ENCODE measurements at regions not wholly inside any gene's neighbourhood (a gene's known extent, or its start where the extent isn't known, plus 50 kb on each side); places are given as distances from the start of the nearest gene placed in this dataset.

GRCh38 chr12:98294051-98294805, 221.2 kb upstream of the TMPO start:
- Histone ChIP-seq H3K4me2 (ENCODE audit: low read length) (no peak overlapping the region), H3K4me3 (ENCODE audit: low read length) (no peak overlapping the region), H3K9me3 (ENCODE audit: control insufficient read depth, insufficient read depth, low read length) (no peaks in the 10 kb centered on the region), H4K20me1 (ENCODE audit: control insufficient read depth, insufficient read depth, low read depth, low read length) (no peaks in the 10 kb centered on the region), H3K27ac (ENCODE audit: low read depth, low read length) (no peak overlapping the region), H3K9me2 (replicated peaks; ENCODE audit: control insufficient read depth, low read length) (no peaks in the 10 kb centered on the region), H3K27me3 (ENCODE audit: control insufficient read depth, low read length) (peaks cover 3% of the 10 kb centered on the region; the same call in 1 of the 2 replicates), H3F3A (ENCODE audit: control insufficient read depth, insufficient read depth) (no peaks in the 10 kb centered on the region), H3K36me3 (ENCODE audit: control insufficient read depth, low read length) (no peaks in the 10 kb centered on the region), H3K4me1 (ENCODE audit: control insufficient read depth, low read length) (no peaks in the 10 kb centered on the region), H3K79me2 (ENCODE audit: control insufficient read depth, low read length) (no peaks in the 10 kb centered on the region)
- TF ChIP-seq CTCF (IDR thresholded peaks at IDR 0.05; ENCODE audit: low read depth, low read length, poor library complexity, severe bottlenecking), result no peak
- TF ChIP-seq EZH2phosphoT487 (IDR thresholded peaks at IDR 0.05; ENCODE audit: borderline replicate concordance, low read length), result no peak

GRCh38 chr12:98295681-98296080, 219.7 kb upstream of the TMPO start:
- no peak overlapping the region for H3K27ac ChIP-seq (ENCODE audit: low read depth, low read length)
- TF ChIP-seq EZH2phosphoT487 (IDR thresholded peaks at IDR 0.05; ENCODE audit: borderline replicate concordance, low read length) (no peak), CTCF (IDR thresholded peaks at IDR 0.05; ENCODE audit: low read depth, low read length, poor library complexity, severe bottlenecking) (no peak)
- H4K20me1 ChIP-seq (ENCODE audit: control insufficient read depth, insufficient read depth, low read depth, low read length), result no peaks in the 10 kb centered on the region
- H3K9me3 ChIP-seq (ENCODE audit: control insufficient read depth, insufficient read depth, low read length), result no peaks in the 10 kb centered on the region
- H3F3A ChIP-seq (ENCODE audit: control insufficient read depth, insufficient read depth), result no peaks in the 10 kb centered on the region
- H3K36me3 ChIP-seq (ENCODE audit: control insufficient read depth, low read length), result no peaks in the 10 kb centered on the region
- no peak overlapping the region for H3K4me2 ChIP-seq (ENCODE audit: low read length)
- no peaks in the 10 kb centered on the region for H3K9me2 ChIP-seq (replicated peaks; ENCODE audit: control insufficient read depth, low read length)
- H3K4me1 ChIP-seq (ENCODE audit: control insufficient read depth, low read length), result no peaks in the 10 kb centered on the region
- no peak overlapping the region for H3K4me3 ChIP-seq (ENCODE audit: low read length)
- H3K79me2 ChIP-seq (ENCODE audit: control insufficient read depth, low read length), result no peaks in the 10 kb centered on the region
- peaks cover 3% of the 10 kb centered on the region; the same call in 1 of the 2 replicates for H3K27me3 ChIP-seq (ENCODE audit: control insufficient read depth, low read length)

- H3K9me3 ChIP-seq (ENCODE audit: control insufficient read depth, insufficient read depth, low read length), result no peaks in the 10 kb centered on the region
- peaks cover 3% of the 10 kb centered on the region; the same call in 1 of the 2 replicates for H3K27me3 ChIP-seq (ENCODE audit: control insufficient read depth, low read length)
- H4K20me1 ChIP-seq (ENCODE audit: control insufficient read depth, insufficient read depth, low read depth, low read length), result no peaks in the 10 kb centered on the region
- H3F3A ChIP-seq (ENCODE audit: control insufficient read depth, insufficient read depth), result no peaks in the 10 kb centered on the region
- H3K79me2 ChIP-seq (ENCODE audit: control insufficient read depth, low read length), result no peaks in the 10 kb centered on the region
- no peak overlapping the region for H3K4me2 ChIP-seq (ENCODE audit: low read length)
- no peaks in the 10 kb centered on the region for H3K9me2 ChIP-seq (replicated peaks; ENCODE audit: control insufficient read depth, low read length)
- H3K4me3 ChIP-seq (ENCODE audit: low read length), result no peak overlapping the region
- no peak for TF ChIP-seq EZH2phosphoT487 (IDR thresholded peaks at IDR 0.05; ENCODE audit: borderline replicate concordance, low read length)
- no peak for TF ChIP-seq CTCF (IDR thresholded peaks at IDR 0.05; ENCODE audit: low read depth, low read length, poor library complexity, severe bottlenecking)
- no peak overlapping the region for H3K27ac ChIP-seq (ENCODE audit: low read depth, low read length)
- H3K4me1 ChIP-seq (ENCODE audit: control insufficient read depth, low read length), result no peaks in the 10 kb centered on the region
- H3K36me3 ChIP-seq (ENCODE audit: control insufficient read depth, low read length), result no peaks in the 10 kb centered on the region
Observed at GRCh38 chr12:98296462-98297079, 218.8 kb upstream of the TMPO start.

Data from DOHH2 (cell line).